Right lobe of liver (tissue), 6 donors: ENCODE measurements at regions not wholly inside any gene's neighbourhood (a gene's known extent, or its start where the extent isn't known, plus 50 kb on each side); places are given as distances from the start of the nearest gene placed in this dataset.
"Not testable (repeated sequence)": the region's sequence is repeated elsewhere in the genome, so short reads cannot be mapped to it uniquely, and the experiment has no call there.

ENCODE experiments used
- ATAC-seq, 4 donors: fragments of 200-7000 bp; cut with Tn5 transposase; one replicate each; pipeline ENCODE4 v1.9.1; 2020; ENCODE audit warnings: mild to moderate bottlenecking in 4 of 4, moderate library complexity in 4 of 4
- DNase-seq, 3 donors: peaks; one replicate each; pipeline ENCODE4 v3.0.0-alpha.2; 2020
- H3K27ac ChIP-seq, 3 donors: fragments of 200-600 bp; one replicate each; pipeline ENCODE4 v1.8.0; 2022
- H3K27me3 ChIP-seq, 2 donors: fragments of 200-600 bp; one replicate each; pipeline ENCODE4 v1.8.0; 2022
- H3K36me3 ChIP-seq, 4 donors: fragments of 200-600 bp; sonication (generic) in 1 of 4; one replicate each; pipeline versions ENCODE4 v1.5.1 to v1.8.0; 2017 to 2022; ENCODE audit warnings: control low read depth in 1 of 4
- H3K4me1 ChIP-seq, 4 donors: fragments of 200-600 bp; sonication (generic) in 1 of 4; one replicate each; pipeline versions ENCODE4 v1.5.1 to v1.8.0; 2017 to 2022; ENCODE audit warnings: control low read depth in 1 of 4
- H3K4me3 ChIP-seq, 3 donors: fragments of 200-600 bp; one replicate each; pipeline ENCODE4 v1.8.0; 2022
- H3K9me3 ChIP-seq, 4 donors: fragments of 200-600 bp; sonication (generic) in 1 of 4; one replicate each; pipeline versions ENCODE4 v1.5.1 to v1.8.0; 2017 to 2022; ENCODE audit warnings: control low read depth in 1 of 4
- CTCF ChIP-seq, 4 donors: fragments of 200-600 bp in 3 of 4; fragments of 450-650 bp in 1 of 4; IDR thresholded peaks; one replicate each; pipeline versions ENCODE4 v1.5.1 to v1.8.0; 2016 to 2022; ENCODE audit warnings: antibody characterized with exemption in 4 of 4, mild to moderate bottlenecking in 2 of 4
- POLR2A ChIP-seq: fragments of 450-650 bp; IDR thresholded peaks from one replicate; pipeline ENCODE4 v1.6.1; 2017; ENCODE audit warnings: antibody characterized with exemption, mild to moderate bottlenecking
- WGBS: methylation state at CpG from one replicate; pipeline ENCODE4 v1.1.6; 2018; ENCODE audit warnings: low coverage, low lambda C conversion rate; ENCODE audit not compliant: insufficient coverage; ENCODE audit errors: missing lambda C conversion rate; 5-methylcytosine and 5-hydroxymethylcytosine counted together
- intact Hi-C, 2 donors: fragments of 100-400 bp; cut with DNase I; formaldehyde crosslinking; loops; one replicate each; pipeline versions ENCODE4 v1.11.2 to v1.14.1; 2022
- donor health status: DM: no; HTN: yes; CAD: no.
- donor health status: DM: no; HTN: no; CAD: no.
- donor health status: DM: no; HTN: no; CAD: no.
- donor health status: DM: no; HTN: yes; CAD: no.
- donor health status: DM: no; HTN: yes; CAD: no.

GRCh38 chr11:103737037-103737622 lies 299.3 kb upstream of the DDI1 start:
- ATAC-seq (no peak), DNase-seq (no peak)
- Histone ChIP-seq H3K9me3 (no peaks in the 10 kb centered on the region), H3K4me1 (no peaks in the 10 kb centered on the region), H3K27ac (no peak overlapping the region), H3K4me3 (no peak overlapping the region), H3K27me3 (no peaks in the 10 kb centered on the region), H3K36me3 (no peaks in the 10 kb centered on the region)
- 43% methylated on average over 4 of the region's 4 CpGs for WGBS
- intact Hi-C loops: no loop called here
- no peak for TF ChIP-seq CTCF (IDR thresholded peaks at IDR 0.05)
- no peak for TF ChIP-seq POLR2A

- no peaks in the 10 kb centered on the region for H3K36me3 ChIP-seq
- no peak overlapping the region for H3K4me3 ChIP-seq
- no peak for ATAC-seq
- no peak overlapping the region for H3K27ac ChIP-seq
- DNase-seq: no peak
- no peaks in the 10 kb centered on the region for H3K9me3 ChIP-seq
- no peaks in the 10 kb centered on the region for H3K27me3 ChIP-seq
- WGBS: 49% methylated on average over 3 of the region's 3 CpGs
- TF ChIP-seq CTCF (IDR thresholded peaks at IDR 0.05) (no peak), POLR2A (no peak)
- intact Hi-C loops: no loop called here
- no peaks in the 10 kb centered on the region for H3K4me1 ChIP-seq
Measured at GRCh38 chr11:103737747-103738146, 298.7 kb upstream of the DDI1 start.

GRCh38 chr11:103739074-103739796 lies 297.2 kb upstream of the DDI1 start:
- 17% methylated on average over 10 of the region's 18 CpGs for WGBS
- H3K27ac ChIP-seq, H3K36me3 ChIP-seq, H3K9me3 ChIP-seq, ATAC-seq, H3K4me3 ChIP-seq, H3K27me3 ChIP-seq, H3K4me1 ChIP-seq, intact Hi-C loops: not testable (repeated sequence)
- peak in 1 of 3 donors; percentile 13 for DNase-seq

- ATAC-seq (no peak), DNase-seq (no peak)
- H3K27me3 ChIP-seq: no peaks in the 10 kb centered on the region
- intact Hi-C loops: no loop called here
- H3K4me1 ChIP-seq: no peaks in the 10 kb centered on the region
- H3K9me3 ChIP-seq: no peaks in the 10 kb centered on the region
- 22% methylated on average over 2 of the region's 2 CpGs for WGBS
- H3K4me3 ChIP-seq: no peak overlapping the region
- TF ChIP-seq POLR2A (no peak), CTCF (IDR thresholded peaks at IDR 0.05) (no peak)
- no peak overlapping the region for H3K27ac ChIP-seq
- no peaks in the 10 kb centered on the region for H3K36me3 ChIP-seq
Measured at GRCh38 chr11:103744496-103745153, 291.8 kb upstream of the DDI1 start.

- WGBS: 67% methylated on average over 1 of the region's 1 CpG
- Histone ChIP-seq H3K4me3 (no peak overlapping the region), H3K9me3 (no peaks in the 10 kb centered on the region), H3K4me1 (no peaks in the 10 kb centered on the region), H3K36me3 (no peaks in the 10 kb centered on the region), H3K27me3 (no peaks in the 10 kb centered on the region), H3K27ac (no peak overlapping the region)
- ATAC-seq: no peak
- DNase-seq: no peak
- TF ChIP-seq CTCF (IDR thresholded peaks at IDR 0.05) (no peak), POLR2A (no peak)
- intact Hi-C loops: no loop called here
Measured at GRCh38 chr11:103749158-103749557, 287.3 kb upstream of the DDI1 start.
